ENCODE measurements at regions not wholly inside any gene's neighbourhood (a gene's known extent, or its start where the extent isn't known, plus 50 kb on each side); places are given as distances from the start of the nearest gene placed in this dataset.

- H3K36me3 ChIP-seq (replicated peaks in 1 of 2; ENCODE audit: control insufficient read depth in 1 of 2, insufficient read depth in 2 of 2, low read length in 2 of 2), result no peaks in the 10 kb centered on the region
- no peak overlapping the region for H3K9ac ChIP-seq (ENCODE audit: insufficient read depth, low read length, poor library complexity, severe bottlenecking)
- intact Hi-C loops (cut with micrococcal nuclease), result no loop called here
- no peak overlapping the region for H3K27ac Mint-ChIP-seq
- no peak overlapping the region for H3K4me3 Mint-ChIP-seq
- no peak for DNase-seq
- H3K27me3 Mint-ChIP-seq (ENCODE audit: low read depth in 3 of 3), result peaks cover 10 to 28% (median 15%) of the 10 kb centered on the region in 3 donors
- no peaks in the 10 kb centered on the region for H3K4me1 Mint-ChIP-seq
- no peaks in the 10 kb centered on the region for H3K79me2 ChIP-seq (ENCODE audit: insufficient read depth, low read length)
- TF ChIP-seq, protein P1, sequence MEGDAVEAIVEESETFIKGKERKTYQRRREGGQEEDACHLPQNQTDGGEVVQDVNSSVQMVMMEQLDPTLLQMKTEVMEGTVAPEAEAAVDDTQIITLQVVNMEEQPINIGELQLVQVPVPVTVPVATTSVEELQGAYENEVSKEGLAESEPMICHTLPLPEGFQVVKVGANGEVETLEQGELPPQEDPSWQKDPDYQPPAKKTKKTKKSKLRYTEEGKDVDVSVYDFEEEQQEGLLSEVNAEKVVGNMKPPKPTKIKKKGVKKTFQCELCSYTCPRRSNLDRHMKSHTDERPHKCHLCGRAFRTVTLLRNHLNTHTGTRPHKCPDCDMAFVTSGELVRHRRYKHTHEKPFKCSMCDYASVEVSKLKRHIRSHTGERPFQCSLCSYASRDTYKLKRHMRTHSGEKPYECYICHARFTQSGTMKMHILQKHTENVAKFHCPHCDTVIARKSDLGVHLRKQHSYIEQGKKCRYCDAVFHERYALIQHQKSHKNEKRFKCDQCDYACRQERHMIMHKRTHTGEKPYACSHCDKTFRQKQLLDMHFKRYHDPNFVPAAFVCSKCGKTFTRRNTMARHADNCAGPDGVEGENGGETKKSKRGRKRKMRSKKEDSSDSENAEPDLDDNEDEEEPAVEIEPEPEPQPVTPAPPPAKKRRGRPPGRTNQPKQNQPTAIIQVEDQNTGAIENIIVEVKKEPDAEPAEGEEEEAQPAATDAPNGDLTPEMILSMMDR (IDR thresholded peaks at IDR 0.05), result no peak
- no peak overlapping the region for H3K4me3 ChIP-seq (replicated peaks in 1 of 3; ENCODE audit: low read depth in 2 of 3, low read length in 3 of 3)
- H3K36me3 Mint-ChIP-seq, result no peaks in the 10 kb centered on the region
- no peak overlapping the region for H2AFZ ChIP-seq (ENCODE audit: insufficient read depth, low read depth, low read length, poor library complexity, severe bottlenecking)
- H3K9me3 Mint-ChIP-seq, result peaks cover 0 to 7% (median 2%) of the 10 kb centered on the region in 7 donors
- peaks cover 0 to 3% of the 10 kb centered on the region in 2 donors for H3K27me3 ChIP-seq (ENCODE audit: control insufficient read depth in 2 of 2, insufficient read depth in 2 of 2, low read length in 2 of 2)
- no peaks in the 10 kb centered on the region for H3K9me3 ChIP-seq (replicated peaks in 1 of 2; ENCODE audit: control insufficient read depth in 1 of 2, insufficient read depth in 1 of 2, low read length in 2 of 2)
- WGBS (ENCODE audit: insufficient coverage), result 87% methylated on average over 3 of the region's 7 CpGs
- H4K20me1 ChIP-seq (ENCODE audit: insufficient read depth, low read length), result no peaks in the 10 kb centered on the region
- no peaks in the 10 kb centered on the region for H3K4me1 ChIP-seq (ENCODE audit: control insufficient read depth in 1 of 2, insufficient read depth in 2 of 2, low read length in 2 of 2)
- no peak overlapping the region for H3K27ac ChIP-seq (ENCODE audit: low read depth in 1 of 2, low read length in 2 of 2)
- H3K4me2 ChIP-seq (replicated peaks; ENCODE audit: extremely low read depth, low read length, poor library complexity, severe bottlenecking), result no peak overlapping the region
Observed at GRCh38 chr9:126123927-126124326, 202.7 kb upstream of the MVB12B start.

DNA sequence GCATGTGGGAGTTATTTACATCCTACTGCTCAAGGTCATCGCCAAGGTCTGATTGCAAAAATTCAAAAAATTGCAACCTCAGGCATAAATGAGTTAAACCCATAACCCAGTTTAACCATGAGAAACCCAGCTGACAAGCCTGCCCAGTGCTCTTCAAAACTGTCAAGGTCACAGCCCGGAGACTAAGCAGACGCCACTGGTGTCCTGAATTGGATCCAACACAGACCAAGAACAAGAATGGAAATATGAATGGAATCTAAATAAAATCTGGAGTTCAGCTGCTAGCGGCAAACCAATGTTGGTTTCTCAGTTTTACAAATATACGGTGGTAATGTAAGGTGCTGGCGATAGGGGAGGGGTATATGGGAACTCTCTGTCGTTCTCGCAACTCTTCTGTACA, 201.5 kb upstream of the MVB12B start:
- no peaks in the 10 kb centered on the region for H3K9me3 ChIP-seq (replicated peaks in 1 of 2; ENCODE audit: control insufficient read depth in 1 of 2, insufficient read depth in 1 of 2, low read length in 2 of 2)
- Mint-ChIP-seq H3K4me1 (no peaks in the 10 kb centered on the region), H3K36me3 (no peaks in the 10 kb centered on the region), H3K4me3 (no peak overlapping the region), H3K27ac (no peak overlapping the region), H3K9me3 (peaks cover 0 to 7% (median 2%) of the 10 kb centered on the region in 7 donors), H3K27me3 (ENCODE audit: low read depth in 3 of 3) (peaks cover 12 to 38% (median 13%) of the 10 kb centered on the region in 3 donors)
- no peak overlapping the region for H2AFZ ChIP-seq (ENCODE audit: insufficient read depth, low read depth, low read length, poor library complexity, severe bottlenecking)
- peaks cover 0 to 3% of the 10 kb centered on the region in 2 donors for H3K27me3 ChIP-seq (ENCODE audit: control insufficient read depth in 2 of 2, insufficient read depth in 2 of 2, low read length in 2 of 2)
- DNase-seq, result no peak
- H3K4me3 ChIP-seq (replicated peaks in 1 of 3; ENCODE audit: low read depth in 2 of 3, low read length in 3 of 3), result no peak overlapping the region
- H3K79me2 ChIP-seq (ENCODE audit: insufficient read depth, low read length), result no peaks in the 10 kb centered on the region
- H3K4me1 ChIP-seq (ENCODE audit: control insufficient read depth in 1 of 2, insufficient read depth in 2 of 2, low read length in 2 of 2), result no peaks in the 10 kb centered on the region
- TF ChIP-seq, protein P1 (IDR thresholded peaks at IDR 0.05), result no peak
- H4K20me1 ChIP-seq (ENCODE audit: insufficient read depth, low read length), result no peaks in the 10 kb centered on the region
- no peak overlapping the region for H3K4me2 ChIP-seq (replicated peaks; ENCODE audit: extremely low read depth, low read length, poor library complexity, severe bottlenecking)
- H3K36me3 ChIP-seq (replicated peaks in 1 of 2; ENCODE audit: control insufficient read depth in 1 of 2, insufficient read depth in 2 of 2, low read length in 2 of 2), result no peaks in the 10 kb centered on the region
- no peak overlapping the region for H3K27ac ChIP-seq (ENCODE audit: low read depth in 1 of 2, low read length in 2 of 2)
- H3K9ac ChIP-seq (ENCODE audit: insufficient read depth, low read length, poor library complexity, severe bottlenecking), result no peak overlapping the region
- WGBS (ENCODE audit: insufficient coverage), result 100% methylated on average over 1 of the region's 8 CpGs
- intact Hi-C loops (cut with micrococcal nuclease), result no loop called here

Measured in CD14-positive monocyte (primary cell).